K562 (cell line): ENCODE measurements at regions not wholly inside any gene's neighbourhood (a gene's known extent, or its start where the extent isn't known, plus 50 kb on each side); places are given as distances from the start of the nearest gene placed in this dataset.

Source experiments
- ATAC-seq: fragments of 200-7000 bp; cut with Tn5 transposase; 3 replicates; pipeline ENCODE4 v1.9.1; 2020; ENCODE audit warnings: moderate library complexity
- BruUV-seq: library from RNA; stranded (reverse); fragments of 400-500 nt; replicated peaks from 2 replicates; lab custom pipeline; 2021; lab: Mats Ljungman, UMichigan
- CTCF ChIA-PET: fragments of 300-600 bp; formaldehyde crosslinking; extraction: SDS; loops from one replicate; lab custom pipeline; 2021; ENCODE audit warnings: low intra/inter-chr PET ratio; lab: Yijun Ruan, JAX
- POLR2A ChIA-PET: fragments of 300-600, 350-650 bp; sonication (Branson Sonifier 250); formaldehyde crosslinking; extraction: SDS; loops from one replicate; lab custom pipeline; 2021; ENCODE audit warnings: antibody characterized with exemption, inconsistent platforms; lab: Yijun Ruan, JAX
- DNase-seq, 4 experiments: peaks; one replicate each; pipeline versions ENCODE4 v3.0.0 to v3.0.0-alpha.2; 2011 to 2018; ENCODE audit warnings: low spot score in 3 of 4, mixed read lengths in 3 of 4; ENCODE audit errors: extremely low read depth in 1 of 4
- FAIRE-seq: peaks from 2 replicates; lab custom pipeline; 2011; peaks lifted over from hg19 to GRCh38; lab: Jason Lieb, UNC
- H2AFZ ChIP-seq: 2 replicates; pipeline ENCODE4 v1.6.0; 2011; ENCODE audit warnings: low read depth, low read length, control low read depth, inconsistent platforms
- H3K27ac ChIP-seq: fragments of 200-600 bp; 3 replicates; pipeline ENCODE4 v1.8.0; 2011; ENCODE audit warnings: low read depth, mild to moderate bottlenecking, control low read depth, inconsistent platforms, low read length, moderate library complexity, mixed read lengths; ENCODE audit errors: extremely low read depth
- H3K27me3 ChIP-seq, 2 experiments: fragments of 300-600 bp in 1 of 2; 2 replicates in 1 of 2; 3 replicates in 1 of 2; pipeline versions ENCODE4 v1.6.0 to v1.8.0; 2011; ENCODE audit warnings: inconsistent platforms in 2 of 2, low read length in 2 of 2, mild to moderate bottlenecking in 1 of 2, mixed read lengths in 1 of 2, moderate library complexity in 1 of 2; ENCODE audit not compliant: control insufficient read depth in 2 of 2, insufficient read depth in 2 of 2
- H3K36me3 ChIP-seq: fragments of 300-600 bp; 3 replicates; pipeline ENCODE4 v1.8.0; 2011; ENCODE audit warnings: mild to moderate bottlenecking, low read length, inconsistent platforms; ENCODE audit not compliant: control insufficient read depth, insufficient read depth
- H3K4me1 ChIP-seq, 2 experiments: fragments of 200-600 bp in 1 of 2; replicated peaks in 1 of 2; 2 replicates in 1 of 2; 3 replicates in 1 of 2; pipeline versions ENCODE4 v1.5.1 to v1.8.0; 2011; ENCODE audit warnings: inconsistent platforms in 2 of 2, low read length in 2 of 2, mild to moderate bottlenecking in 1 of 2, mixed read lengths in 1 of 2, moderate library complexity in 1 of 2; ENCODE audit not compliant: control insufficient read depth in 2 of 2, insufficient read depth in 2 of 2
- H3K4me2 ChIP-seq: 2 replicates; pipeline ENCODE4 v1.6.1; 2011; ENCODE audit warnings: low read length, control low read depth, inconsistent platforms, mixed read lengths; ENCODE audit not compliant: insufficient read depth
- H3K4me3 ChIP-seq: fragments of 200-600 bp; sonication (generic), shearing (Covaris generic); 2 replicates; pipeline ENCODE4 v1.5.1; 2016; ENCODE audit warnings: control low read depth, inconsistent platforms
- H3K79me2 ChIP-seq: fragments of 200-600 bp; 3 replicates; pipeline ENCODE4 v1.8.0; 2011; ENCODE audit warnings: low read length, inconsistent platforms; ENCODE audit not compliant: control insufficient read depth, insufficient read depth
- H3K9ac ChIP-seq, 2 experiments: 2 replicates each; pipeline versions ENCODE4 v1.6.0 to v1.6.1; 2011; ENCODE audit warnings: low read depth in 2 of 2, low read length in 2 of 2, control low read depth in 1 of 2, inconsistent platforms in 1 of 2, mild to moderate bottlenecking in 1 of 2, mixed read lengths in 1 of 2; ENCODE audit not compliant: insufficient read depth in 1 of 2
- H3K9me1 ChIP-seq: one replicate; pipeline ENCODE4 v1.6.0; 2011; ENCODE audit warnings: inconsistent platforms, mild to moderate bottlenecking, low read length, moderate library complexity; ENCODE audit not compliant: control insufficient read depth, insufficient read depth
- H3K9me3 ChIP-seq: replicated peaks from 2 replicates; pipeline ENCODE4 v1.5.1; 2011; ENCODE audit warnings: low read depth, low read length, inconsistent platforms; ENCODE audit not compliant: control insufficient read depth, insufficient read depth
- H4K20me1 ChIP-seq: replicated peaks from 2 replicates; pipeline ENCODE4 v1.6.1; 2011; ENCODE audit warnings: low read length, inconsistent platforms, mixed read lengths; ENCODE audit not compliant: control insufficient read depth, insufficient read depth
- BACH1 ChIP-seq: fragments of 200-800 bp; sonication (Bioruptor generic); IDR thresholded peaks from 2 replicates; pipeline ENCODE4 v1.6.1; 2016; ENCODE audit warnings: missing genetic modification characterization, missing compliant biosample characterization
- BRCA1 ChIP-seq, 2 experiments: fragments of 450-650 bp in 1 of 2; sonication (generic) in 1 of 2; formaldehyde crosslinking in 1 of 2; IDR thresholded peaks; 2 replicates each; pipeline versions ENCODE4 v1.5.0 to v1.6.1; 2017 to 2020; ENCODE audit warnings: mild to moderate bottlenecking in 1 of 2, missing genetic modification reagents in 1 of 2
- FOXJ3 ChIP-seq: sonication (generic); formaldehyde crosslinking; IDR thresholded peaks from 2 replicates; pipeline ENCODE4 v1.4.0; 2020; ENCODE audit warnings: mild to moderate bottlenecking, missing genetic modification reagents
- HCFC1 ChIP-seq: IDR thresholded peaks from 2 replicates; pipeline ENCODE4 v1.6.1; 2012; ENCODE audit warnings: low read depth, low read length, improper control_type of control experiment
- KAT8 ChIP-seq: fragments of 450-650 bp; IDR thresholded peaks from 2 replicates; pipeline ENCODE4 v1.6.1; 2016; ENCODE audit warnings: low read depth, mild to moderate bottlenecking
- KLF16 ChIP-seq: IDR thresholded peaks from 2 replicates; pipeline ENCODE4 v1.6.1; 2016; ENCODE audit warnings: antibody characterized with exemption
- POLR2B ChIP-seq: fragments of 450-650 bp; IDR thresholded peaks from 2 replicates; pipeline ENCODE4 v1.6.1; 2018; ENCODE audit warnings: low read depth; ENCODE audit not compliant: partially characterized antibody
- RUNX1 ChIP-seq: sonication (generic); IDR thresholded peaks from 2 replicates; pipeline ENCODE4 v1.6.1; 2016; ENCODE audit warnings: antibody characterized with exemption, low read depth
- SAFB ChIP-seq: fragments of 200-400 bp; formaldehyde crosslinking; IDR thresholded peaks from 2 replicates; pipeline ENCODE4 v1.6.1; 2017; ENCODE audit warnings: low read depth, low read length, borderline replicate concordance
- WGBS: fragments of 100-300 bp; shearing (Covaris generic); methylation state at CpG from one replicate; pipeline ENCODE4 v1.1.6; 2016; ENCODE audit warnings: low coverage, mixed read lengths; ENCODE audit not compliant: insufficient coverage; ENCODE audit errors: missing lambda C conversion rate; 5-methylcytosine and 5-hydroxymethylcytosine counted together
- in situ Hi-C: fragments of 300-500 bp; cut with MboI; formaldehyde crosslinking; loops from 4 replicates; pipeline ENCODE4 v1.15.0; 2018; ENCODE audit warnings: inconsistent platforms, mixed read lengths
- intact Hi-C: fragments of 100-400 bp; cut with micrococcal nuclease; formaldehyde crosslinking; loops from 2 replicates; pipeline ENCODE4 v1.14.2; 2022
- TF ChIP-seq, protein P1 (sequence below): fragments of 450-650 bp; IDR thresholded peaks from 2 replicates; pipeline ENCODE4 v1.6.1; 2016; ENCODE audit warnings: low read depth
- TF ChIP-seq, protein P2 (sequence below): fragments of 450-650 bp; IDR thresholded peaks from 2 replicates; pipeline ENCODE4 v1.6.1; 2018; ENCODE audit warnings: mild to moderate bottlenecking, low read depth; ENCODE audit not compliant: partially characterized antibody

DNA sequence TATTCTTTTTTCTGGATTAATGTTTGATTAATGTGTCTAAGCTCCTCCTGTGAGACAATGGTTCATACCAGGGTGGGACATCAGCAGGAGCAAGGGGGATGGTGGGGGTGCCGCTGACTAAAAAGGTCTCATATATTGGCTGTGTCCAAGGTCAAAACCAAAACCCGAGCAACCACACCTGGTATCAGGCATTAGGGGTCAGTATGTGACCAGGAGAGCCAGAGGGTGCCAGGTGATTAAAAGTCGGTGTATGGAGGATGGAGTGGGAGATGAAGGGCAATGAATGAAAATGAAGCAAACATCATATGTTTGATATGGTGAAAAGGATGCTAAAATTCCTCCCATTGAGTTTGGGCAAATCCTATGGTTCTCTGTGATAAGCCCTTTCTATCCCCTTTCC is 118.0 kb downstream of the MIAT start:
- no TSS peak for BruUV-seq
- FAIRE-seq (no peak), ATAC-seq (no peak), DNase-seq (no peak)
- WGBS = 29% methylated on average over 3 of the region's 3 CpGs
- H3K27me3 ChIP-seq = no peaks in the 10 kb centered on the region
- H3K4me2 ChIP-seq = no peak overlapping the region
- no peak overlapping the region for H3K9ac ChIP-seq
- POLR2A ChIA-PET = interaction anchor here (0.8 kb wide), 1 partner anchor 12 kb away, joined by 3 read pairs; no protein-coding TSS in a partner anchor
- no peaks in the 10 kb centered on the region for H3K4me1 ChIP-seq
- intact Hi-C loops (no loop called here), in situ Hi-C loops (no loop called here)
- H3K79me2 ChIP-seq = no peaks in the 10 kb centered on the region
- H3K36me3 ChIP-seq = no peaks in the 10 kb centered on the region
- CTCF ChIA-PET = interaction anchor here (0.6 kb wide), 1 partner anchor 377 kb away, joined by 3 read pairs; no protein-coding TSS in a partner anchor
- no peaks in the 10 kb centered on the region for H3K9me1 ChIP-seq
- no peaks in the 10 kb centered on the region for H4K20me1 ChIP-seq
- no peak overlapping the region for H3K27ac ChIP-seq
- H3K4me3 ChIP-seq = no peak overlapping the region
- H2AFZ ChIP-seq = no peak overlapping the region
- H3K9me3 ChIP-seq = no peaks in the 10 kb centered on the region
- no peak for TF ChIP-seq POLR2B
- no peak for TF ChIP-seq BACH1 (tag)
- no peak for TF ChIP-seq BRCA1 (IDR thresholded peaks at IDR 0.05)
- no peak for TF ChIP-seq BRCA1 (CRISPR knock-in tag; IDR thresholded peaks at IDR 0.05)
- no peak for TF ChIP-seq KAT8
- no peak for TF ChIP-seq FOXJ3
- TF ChIP-seq, protein P1, sequence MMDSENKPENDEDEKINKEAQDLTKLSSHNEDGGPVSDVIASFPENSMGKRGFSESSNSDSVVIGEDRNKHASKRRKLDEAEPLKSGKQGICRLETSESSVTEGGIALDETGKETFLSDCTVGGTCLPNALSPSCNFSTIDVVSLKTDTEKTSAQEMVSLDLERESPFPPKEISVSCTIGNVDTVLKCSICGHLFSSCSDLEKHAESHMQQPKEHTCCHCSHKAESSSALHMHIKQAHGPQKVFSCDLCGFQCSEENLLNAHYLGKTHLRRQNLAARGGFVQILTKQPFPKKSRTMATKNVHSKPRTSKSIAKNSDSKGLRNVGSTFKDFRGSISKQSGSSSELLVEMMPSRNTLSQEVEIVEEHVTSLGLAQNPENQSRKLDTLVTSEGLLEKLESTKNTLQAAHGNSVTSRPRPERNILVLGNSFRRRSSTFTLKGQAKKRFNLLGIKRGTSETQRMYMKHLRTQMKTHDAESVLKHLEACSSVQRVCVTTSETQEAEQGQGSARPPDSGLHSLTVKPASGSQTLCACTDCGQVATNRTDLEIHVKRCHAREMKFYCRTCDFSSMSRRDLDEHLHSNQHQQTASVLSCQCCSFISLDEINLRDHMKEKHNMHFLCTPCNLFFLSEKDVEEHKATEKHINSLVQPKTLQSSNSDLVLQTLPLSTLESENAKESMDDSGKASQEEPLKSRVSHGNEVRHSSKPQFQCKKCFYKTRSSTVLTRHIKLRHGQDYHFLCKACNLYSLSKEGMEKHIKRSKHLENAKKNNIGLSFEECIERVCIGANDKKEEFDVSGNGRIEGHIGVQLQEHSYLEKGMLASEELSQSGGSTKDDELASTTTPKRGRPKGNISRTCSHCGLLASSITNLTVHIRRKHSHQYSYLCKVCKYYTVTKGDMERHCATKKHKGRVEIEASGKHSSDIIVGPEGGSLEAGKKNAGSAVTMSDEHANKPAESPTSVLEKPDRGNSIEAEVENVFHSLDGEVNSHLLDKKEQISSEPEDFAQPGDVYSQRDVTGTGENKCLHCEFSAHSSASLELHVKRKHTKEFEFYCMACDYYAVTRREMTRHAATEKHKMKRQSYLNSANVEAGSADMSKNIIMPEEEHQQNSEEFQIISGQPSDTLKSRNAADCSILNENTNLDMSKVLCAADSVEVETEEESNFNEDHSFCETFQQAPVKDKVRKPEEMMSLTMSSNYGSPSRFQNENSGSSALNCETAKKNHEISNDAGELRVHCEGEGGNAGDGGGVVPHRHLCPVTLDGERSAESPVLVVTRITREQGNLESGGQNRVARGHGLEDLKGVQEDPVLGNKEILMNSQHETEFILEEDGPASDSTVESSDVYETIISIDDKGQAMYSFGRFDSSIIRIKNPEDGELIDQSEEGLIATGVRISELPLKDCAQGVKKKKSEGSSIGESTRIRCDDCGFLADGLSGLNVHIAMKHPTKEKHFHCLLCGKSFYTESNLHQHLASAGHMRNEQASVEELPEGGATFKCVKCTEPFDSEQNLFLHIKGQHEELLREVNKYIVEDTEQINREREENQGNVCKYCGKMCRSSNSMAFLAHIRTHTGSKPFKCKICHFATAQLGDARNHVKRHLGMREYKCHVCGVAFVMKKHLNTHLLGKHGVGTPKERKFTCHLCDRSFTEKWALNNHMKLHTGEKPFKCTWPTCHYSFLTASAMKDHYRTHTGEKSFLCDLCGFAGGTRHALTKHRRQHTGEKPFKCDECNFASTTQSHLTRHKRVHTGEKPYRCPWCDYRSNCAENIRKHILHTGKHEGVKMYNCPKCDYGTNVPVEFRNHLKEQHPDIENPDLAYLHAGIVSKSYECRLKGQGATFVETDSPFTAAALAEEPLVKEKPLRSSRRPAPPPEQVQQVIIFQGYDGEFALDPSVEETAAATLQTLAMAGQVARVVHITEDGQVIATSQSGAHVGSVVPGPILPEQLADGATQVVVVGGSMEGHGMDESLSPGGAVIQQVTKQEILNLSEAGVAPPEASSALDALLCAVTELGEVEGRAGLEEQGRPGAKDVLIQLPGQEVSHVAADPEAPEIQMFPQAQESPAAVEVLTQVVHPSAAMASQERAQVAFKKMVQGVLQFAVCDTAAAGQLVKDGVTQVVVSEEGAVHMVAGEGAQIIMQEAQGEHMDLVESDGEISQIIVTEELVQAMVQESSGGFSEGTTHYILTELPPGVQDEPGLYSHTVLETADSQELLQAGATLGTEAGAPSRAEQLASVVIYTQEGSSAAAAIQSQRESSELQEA = no peak
- TF ChIP-seq, protein P2, sequence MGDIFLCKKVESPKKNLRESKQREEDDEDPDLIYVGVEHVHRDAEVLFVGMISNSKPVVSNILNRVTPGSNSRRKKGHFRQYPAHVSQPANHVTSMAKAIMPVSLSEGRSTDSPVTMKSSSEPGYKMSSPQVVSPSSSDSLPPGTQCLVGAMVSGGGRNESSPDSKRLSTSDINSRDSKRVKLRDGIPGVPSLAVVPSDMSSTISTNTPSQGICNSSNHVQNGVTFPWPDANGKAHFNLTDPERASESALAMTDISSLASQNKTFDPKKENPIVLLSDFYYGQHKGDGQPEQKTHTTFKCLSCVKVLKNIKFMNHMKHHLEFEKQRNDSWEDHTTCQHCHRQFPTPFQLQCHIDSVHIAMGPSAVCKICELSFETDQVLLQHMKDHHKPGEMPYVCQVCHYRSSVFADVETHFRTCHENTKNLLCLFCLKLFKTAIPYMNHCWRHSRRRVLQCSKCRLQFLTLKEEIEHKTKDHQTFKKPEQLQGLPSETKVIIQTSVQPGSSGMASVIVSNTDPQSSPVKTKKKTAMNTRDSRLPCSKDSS = no peak
- no peak for TF ChIP-seq KLF16
- no peak for TF ChIP-seq SAFB
- no peak for TF ChIP-seq RUNX1
- TF ChIP-seq HCFC1 = no peak
